ENCODE measurements at regions not wholly inside any gene's neighbourhood (a gene's known extent, or its start where the extent isn't known, plus 50 kb on each side); places are given as distances from the start of the nearest gene placed in this dataset.

DNA sequence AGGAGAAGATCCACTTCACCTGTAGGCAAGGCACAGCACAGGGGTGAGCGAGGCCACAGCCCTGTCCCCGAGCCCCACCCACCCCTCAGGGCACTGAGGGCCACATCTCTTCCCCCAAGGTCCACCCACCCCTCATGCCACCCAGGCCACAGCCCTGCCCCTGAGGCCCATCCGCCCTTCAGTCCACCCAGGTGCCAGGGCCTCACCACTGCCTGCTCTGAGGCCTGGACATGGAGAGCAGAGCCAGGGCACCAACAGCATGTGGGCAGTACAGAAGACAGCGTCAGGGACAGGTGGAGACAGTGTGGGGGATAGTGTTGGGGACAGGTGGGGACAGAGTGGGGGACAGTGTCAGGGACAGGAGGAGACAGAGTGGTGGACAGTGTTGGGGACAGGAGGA lies 138.3 kb downstream of the TMEM121 start:
- TF ChIP-seq EZH2 (IDR thresholded peaks at IDR 0.05; ENCODE audit: insufficient read depth, poor library complexity, severe bottlenecking) (no peak), EZH2phosphoT487 (IDR thresholded peaks at IDR 0.05; ENCODE audit: insufficient read depth, low read depth) (no peak)
